DND-41 (cell line): ENCODE measurements at regions not wholly inside any gene's neighbourhood (a gene's known extent, or its start where the extent isn't known, plus 50 kb on each side); places are given as distances from the start of the nearest gene placed in this dataset.

Experiments used
- CTCF ChIP-seq: IDR thresholded peaks from 2 replicates; pipeline ENCODE4 v1.5.1; 2012; ENCODE audit warnings: borderline replicate concordance, low read length, moderate library complexity, mild to moderate bottlenecking; ENCODE audit not compliant: poor library complexity, severe bottlenecking; ENCODE audit errors: extremely low read depth
- EZH2 ChIP-seq: IDR thresholded peaks from 3 replicates; pipeline ENCODE4 v1.6.1; 2012; ENCODE audit warnings: borderline replicate concordance, low read depth, mild to moderate bottlenecking, moderate library complexity, low read length, inconsistent platforms; ENCODE audit not compliant: severe bottlenecking

GRCh38 chr9:88828492-88828974 is 162.7 kb upstream of the S1PR3 start:
- no peak for TF ChIP-seq EZH2
- TF ChIP-seq CTCF = no peak
